GM23248 (cell line): ENCODE measurements at regions not wholly inside any gene's neighbourhood (a gene's known extent, or its start where the extent isn't known, plus 50 kb on each side); places are given as distances from the start of the nearest gene placed in this dataset.

Experiments used
- DNase-seq: peaks from one replicate; pipeline ENCODE4 v3.0.0-alpha.2; 2015
- H2AFZ ChIP-seq: fragments of 200-600 bp; sonication (generic); 2 replicates; pipeline ENCODE4 v1.6.1; 2016; ENCODE audit warnings: antibody characterized with exemption
- H3F3A ChIP-seq: fragments of 200-600 bp; sonication (generic); 2 replicates; pipeline ENCODE4 v1.6.1; 2016; ENCODE audit warnings: mild to moderate bottlenecking, antibody characterized with exemption, mixed run types; ENCODE audit not compliant: insufficient read depth
- H3K27ac ChIP-seq: fragments of 200-600 bp; sonication (generic); 2 replicates; pipeline ENCODE4 v1.5.1; 2016; ENCODE audit warnings: mild to moderate bottlenecking
- H3K27me3 ChIP-seq: fragments of 200-600 bp; sonication (generic); replicated peaks from 2 replicates; pipeline ENCODE4 v1.6.1; 2016; ENCODE audit warnings: mild to moderate bottlenecking; ENCODE audit not compliant: insufficient read depth
- H3K36me3 ChIP-seq: fragments of 200-600 bp; sonication (generic); 2 replicates; pipeline ENCODE4 v1.6.1; 2016; ENCODE audit warnings: low read depth, mild to moderate bottlenecking
- H3K4me1 ChIP-seq: fragments of 200-600 bp; sonication (generic); 2 replicates; pipeline ENCODE4 v1.6.1; 2016; ENCODE audit warnings: mild to moderate bottlenecking; ENCODE audit not compliant: insufficient read depth
- H3K4me2 ChIP-seq: fragments of 200-600 bp; sonication (generic); one replicate; pipeline ENCODE4 v1.6.1; 2016; ENCODE audit warnings: mild to moderate bottlenecking; ENCODE audit not compliant: unreplicated experiment
- H3K4me3 ChIP-seq: fragments of 200-600 bp; sonication (generic); 2 replicates; pipeline ENCODE4 v1.5.1; 2016; ENCODE audit warnings: mild to moderate bottlenecking
- H3K79me2 ChIP-seq: fragments of 200-600 bp; sonication (generic); 2 replicates; pipeline ENCODE4 v1.6.1; 2016; ENCODE audit warnings: mild to moderate bottlenecking; ENCODE audit not compliant: insufficient read depth
- H3K9ac ChIP-seq: fragments of 200-600 bp; sonication (generic); 2 replicates; pipeline ENCODE4 v1.6.1; 2016; ENCODE audit warnings: mild to moderate bottlenecking
- H3K9me2 ChIP-seq: fragments of 200-600 bp; sonication (generic); 2 replicates; pipeline ENCODE4 v1.6.1; 2016; ENCODE audit warnings: mixed run types, mild to moderate bottlenecking, moderate library complexity; ENCODE audit not compliant: insufficient read depth
- H3K9me3 ChIP-seq: fragments of 200-600 bp; sonication (generic); one replicate; pipeline ENCODE4 v1.6.1; 2017; ENCODE audit warnings: low read depth
- H4K20me1 ChIP-seq: fragments of 200-600 bp; sonication (generic); 2 replicates; pipeline ENCODE4 v1.6.0; 2016; ENCODE audit not compliant: insufficient read depth
- EZH2 ChIP-seq: fragments of 200-600 bp; sonication (generic); IDR thresholded peaks from 2 replicates; pipeline ENCODE4 v1.6.1; 2018; ENCODE audit warnings: antibody characterized with exemption, mild to moderate bottlenecking; ENCODE audit not compliant: insufficient read depth, poor library complexity, severe bottlenecking
- EZH2phosphoT487 ChIP-seq: fragments of 200-600 bp; sonication (generic); IDR thresholded peaks from 2 replicates; pipeline ENCODE4 v1.6.1; 2018; ENCODE audit warnings: antibody characterized with exemption, moderate library complexity, mild to moderate bottlenecking, low read depth; ENCODE audit not compliant: insufficient read depth
- WGBS, 2 experiments: methylation state at CpG; one replicate each; pipeline ENCODE4 v1.1.6; 2015 to 2017; ENCODE audit warnings: low lambda C conversion rate in 2 of 2, low coverage in 1 of 2; ENCODE audit errors: missing lambda C conversion rate in 2 of 2; 5-methylcytosine and 5-hydroxymethylcytosine counted together
- in situ Hi-C: fragments of 300-500 bp; cut with MboI; formaldehyde crosslinking; loops from 2 replicates; pipeline ENCODE4 v1.15.0; 2020

DNA sequence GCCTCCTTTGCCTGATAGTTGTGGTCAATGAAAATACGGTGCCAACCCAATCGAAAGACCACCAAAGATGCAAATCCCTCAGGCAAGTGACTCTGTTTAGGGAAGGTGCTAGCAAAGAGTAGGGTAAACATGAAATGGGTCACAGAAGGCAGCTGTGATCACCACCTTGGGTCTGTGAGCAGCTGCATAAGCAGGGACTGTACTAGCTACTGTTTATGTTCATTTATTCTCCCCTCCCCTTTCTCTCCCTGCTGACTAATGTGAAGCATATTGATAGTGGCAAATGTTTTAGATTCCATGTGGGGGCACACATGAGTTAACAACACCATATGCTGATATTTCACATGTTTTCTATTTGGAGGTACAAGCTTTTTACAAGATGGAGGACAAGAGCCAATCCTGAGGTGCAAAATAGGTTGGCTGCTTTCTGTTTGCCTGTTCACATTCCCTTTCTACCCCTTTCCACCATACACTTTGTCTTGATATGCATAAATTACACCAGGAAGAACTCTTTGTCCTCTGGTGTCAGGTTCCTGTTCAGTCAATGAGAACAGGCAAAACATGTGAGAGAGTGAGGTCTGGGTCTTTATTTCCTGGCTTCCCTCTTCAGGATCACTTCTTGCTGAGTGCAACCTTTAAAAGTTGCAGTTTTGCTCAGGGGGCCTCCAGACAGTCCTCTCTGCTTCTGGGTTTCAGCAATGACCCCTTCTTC, 71.1 kb downstream of the AVPR1A start:
- no peaks in the 10 kb centered on the region for H3K79me2 ChIP-seq
- peaks cover 3% of the 10 kb centered on the region; the same call in 1 of the 2 replicates for H3K27me3 ChIP-seq
- WGBS, 2 experiments, result 82 to 85% methylated on average over 2 of the region's 2 CpGs
- no peaks in the 10 kb centered on the region for H3K9me3 ChIP-seq
- H3K4me2 ChIP-seq, result no peak overlapping the region
- no peaks in the 10 kb centered on the region for H3K9me2 ChIP-seq
- no peak overlapping the region for H3K27ac ChIP-seq
- no peak for DNase-seq
- no peak overlapping the region for H3K9ac ChIP-seq
- no peaks in the 10 kb centered on the region for H4K20me1 ChIP-seq
- H2AFZ ChIP-seq, result no peak overlapping the region
- H3K4me3 ChIP-seq, result no peak overlapping the region
- H3K36me3 ChIP-seq, result no peaks in the 10 kb centered on the region
- in situ Hi-C loops, result no loop called here
- H3K4me1 ChIP-seq, result no peaks in the 10 kb centered on the region
- no peaks in the 10 kb centered on the region for H3F3A ChIP-seq
- TF ChIP-seq EZH2, result no peak
- TF ChIP-seq EZH2phosphoT487, result no peak

DNA sequence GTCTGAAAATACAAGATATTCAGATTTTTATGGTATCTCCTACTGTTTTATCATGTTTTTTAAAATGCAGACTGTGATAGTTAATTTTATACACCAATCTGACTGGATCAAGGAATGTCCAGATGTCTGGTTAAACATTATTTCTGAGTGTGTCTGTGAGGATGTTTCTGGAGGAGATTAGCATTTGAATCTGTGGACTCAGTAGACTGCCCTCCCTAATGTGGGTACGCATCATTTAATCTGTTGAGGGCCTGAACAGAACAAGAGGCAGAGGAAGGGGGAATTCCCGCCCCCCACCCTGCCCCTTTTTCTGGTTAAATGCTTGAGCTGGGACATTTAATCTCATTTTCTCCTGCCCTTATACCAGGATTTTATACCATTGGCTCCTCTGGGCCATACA, 72.1 kb downstream of the AVPR1A start:
- Histone ChIP-seq H3K4me3 (no peak overlapping the region), H3K9me2 (no peaks in the 10 kb centered on the region), H3K4me2 (no peak overlapping the region), H4K20me1 (no peaks in the 10 kb centered on the region), H2AFZ (no peak overlapping the region), H3K9me3 (no peaks in the 10 kb centered on the region), H3K27me3 (no peaks in the 10 kb centered on the region; the same call in 1 of the 2 replicates), H3K36me3 (no peaks in the 10 kb centered on the region), H3K9ac (no peak overlapping the region), H3K4me1 (no peaks in the 10 kb centered on the region), H3F3A (no peaks in the 10 kb centered on the region), H3K27ac (no peak overlapping the region), H3K79me2 (no peaks in the 10 kb centered on the region)
- WGBS, 2 experiments, result 37 to 42% methylated on average over 2 of the region's 2 CpGs
- in situ Hi-C loops, result no loop called here
- TF ChIP-seq EZH2phosphoT487, result no peak
- TF ChIP-seq EZH2, result no peak
- DNase-seq, result no peak

GRCh38 chr12:63075376-63076060, 75.5 kb downstream of the AVPR1A start:
- Histone ChIP-seq H3K36me3 (no peaks in the 10 kb centered on the region), H3K4me2 (no peak overlapping the region), H3F3A (no peaks in the 10 kb centered on the region), H3K4me1 (no peaks in the 10 kb centered on the region), H3K9ac (no peak overlapping the region), H3K4me3 (no peak overlapping the region), H3K27ac (no peak overlapping the region), H3K27me3 (no peaks in the 10 kb centered on the region; the same call in 1 of the 2 replicates), H3K79me2 (no peaks in the 10 kb centered on the region), H2AFZ (no peak overlapping the region), H3K9me2 (no peaks in the 10 kb centered on the region), H3K9me3 (no peaks in the 10 kb centered on the region), H4K20me1 (no peaks in the 10 kb centered on the region)
- WGBS, 2 experiments, result 29 to 40% methylated on average over 3 of the region's 3 CpGs
- in situ Hi-C loops, result no loop called here
- TF ChIP-seq EZH2 (no peak), EZH2phosphoT487 (no peak)
- no peak for DNase-seq

DNA sequence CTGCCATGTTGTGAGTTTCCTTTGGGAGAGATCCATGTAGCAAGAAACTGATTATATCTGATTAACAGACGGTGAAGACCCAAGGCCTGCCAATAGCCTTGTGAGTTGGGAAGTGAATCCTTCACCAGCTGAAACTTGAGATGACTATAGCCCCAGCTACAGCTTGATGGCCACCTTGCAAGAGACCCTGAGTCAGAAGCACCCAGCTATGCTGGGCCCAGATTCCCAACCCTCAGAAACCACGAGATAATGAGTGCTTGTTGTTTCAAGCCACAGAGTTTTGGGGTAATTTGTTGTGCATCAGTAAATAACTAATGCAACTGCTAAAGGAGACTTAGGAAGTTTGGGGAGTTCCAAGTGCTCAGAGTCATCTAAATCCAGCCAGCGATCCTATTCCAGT, 80.3 kb downstream of the AVPR1A start:
- peak; percentile 4 for DNase-seq
- no peaks in the 10 kb centered on the region for H3K4me1 ChIP-seq
- H3K4me2 ChIP-seq, result no peak overlapping the region
- H4K20me1 ChIP-seq, result no peaks in the 10 kb centered on the region
- H3K9me2 ChIP-seq, result no peaks in the 10 kb centered on the region
- H2AFZ ChIP-seq, result no peak overlapping the region
- H3K4me3 ChIP-seq, result no peak overlapping the region
- H3K79me2 ChIP-seq, result no peaks in the 10 kb centered on the region
- no peaks in the 10 kb centered on the region for H3K36me3 ChIP-seq
- no peak overlapping the region for H3K9ac ChIP-seq
- H3K27ac ChIP-seq, result no peak overlapping the region
- WGBS, 2 experiments, result 42 to 44% methylated on average over 3 of the region's 3 CpGs
- H3K9me3 ChIP-seq, result no peaks in the 10 kb centered on the region
- H3K27me3 ChIP-seq, result no peaks in the 10 kb centered on the region; the same call in 1 of the 2 replicates
- TF ChIP-seq EZH2phosphoT487, result no peak
- no peak for TF ChIP-seq EZH2
- H3F3A ChIP-seq, result no peaks in the 10 kb centered on the region
- in situ Hi-C loops, result loop anchor here (25.0 kb wide), 1 partner anchor 483 kb away; no protein-coding TSS in a partner anchor
